ENCODE measurements at regions not wholly inside any gene's neighbourhood (a gene's known extent, or its start where the extent isn't known, plus 50 kb on each side); places are given as distances from the start of the nearest gene placed in this dataset.

DNA sequence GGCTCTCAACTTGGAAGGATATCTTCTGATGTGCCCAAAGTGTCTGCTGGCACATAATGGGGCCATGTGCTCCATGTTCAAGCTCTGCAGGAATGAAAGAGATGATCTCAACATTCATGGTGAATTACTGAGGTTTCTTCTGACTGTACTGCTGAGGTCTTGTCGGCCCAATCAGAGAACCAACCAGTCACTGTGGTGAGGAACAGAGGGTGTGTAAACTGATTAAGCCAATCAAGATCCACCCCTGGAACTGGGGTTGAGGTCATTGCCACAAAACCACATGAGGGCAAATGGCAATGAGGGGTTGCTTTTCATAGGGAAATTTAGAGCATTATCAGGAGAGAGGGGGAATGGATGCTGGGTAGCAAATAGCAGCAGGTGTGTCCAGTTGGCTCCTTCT, 152.3 kb upstream of the RAG2 start:
- no peak overlapping the region for H3K4me2 ChIP-seq (ENCODE audit: low read length)
- TF ChIP-seq, protein P1, sequence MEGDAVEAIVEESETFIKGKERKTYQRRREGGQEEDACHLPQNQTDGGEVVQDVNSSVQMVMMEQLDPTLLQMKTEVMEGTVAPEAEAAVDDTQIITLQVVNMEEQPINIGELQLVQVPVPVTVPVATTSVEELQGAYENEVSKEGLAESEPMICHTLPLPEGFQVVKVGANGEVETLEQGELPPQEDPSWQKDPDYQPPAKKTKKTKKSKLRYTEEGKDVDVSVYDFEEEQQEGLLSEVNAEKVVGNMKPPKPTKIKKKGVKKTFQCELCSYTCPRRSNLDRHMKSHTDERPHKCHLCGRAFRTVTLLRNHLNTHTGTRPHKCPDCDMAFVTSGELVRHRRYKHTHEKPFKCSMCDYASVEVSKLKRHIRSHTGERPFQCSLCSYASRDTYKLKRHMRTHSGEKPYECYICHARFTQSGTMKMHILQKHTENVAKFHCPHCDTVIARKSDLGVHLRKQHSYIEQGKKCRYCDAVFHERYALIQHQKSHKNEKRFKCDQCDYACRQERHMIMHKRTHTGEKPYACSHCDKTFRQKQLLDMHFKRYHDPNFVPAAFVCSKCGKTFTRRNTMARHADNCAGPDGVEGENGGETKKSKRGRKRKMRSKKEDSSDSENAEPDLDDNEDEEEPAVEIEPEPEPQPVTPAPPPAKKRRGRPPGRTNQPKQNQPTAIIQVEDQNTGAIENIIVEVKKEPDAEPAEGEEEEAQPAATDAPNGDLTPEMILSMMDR (IDR thresholded peaks at IDR 0.05) = no peak

DNA sequence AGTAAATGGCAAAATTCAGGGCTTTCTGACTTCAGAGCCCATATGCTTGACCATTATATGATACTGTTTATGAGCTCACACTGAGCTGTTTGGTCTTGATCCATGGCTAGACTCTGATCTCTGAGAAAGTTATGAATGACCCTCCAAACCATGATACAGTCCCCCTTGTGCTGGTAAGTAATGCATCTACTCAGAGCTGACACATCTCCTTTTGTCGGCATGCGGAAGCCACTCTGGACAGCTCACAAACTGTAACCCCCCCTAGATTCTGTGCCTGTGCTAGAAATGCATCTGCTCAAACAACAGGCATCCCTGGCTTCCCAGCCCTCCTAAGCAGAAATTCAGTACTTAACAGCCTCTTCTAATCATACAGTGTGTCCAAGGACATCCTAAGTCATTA, 150.8 kb upstream of the RAG2 start:
- Histone ChIP-seq H3K4me3 (ENCODE audit: low read depth, low read length) (no peak overlapping the region), H3K9ac (no peak overlapping the region), H3K4me1 (no peaks in the 10 kb centered on the region), H3K4me2 (ENCODE audit: low read length) (no peak overlapping the region), H3K79me2 (no peaks in the 10 kb centered on the region), H3K27ac (no peak overlapping the region), H2AFZ (no peak overlapping the region), H3K27me3 (ENCODE audit: control insufficient read depth, insufficient read depth, low read length) (no peaks in the 10 kb centered on the region), H3K9me3 (ENCODE audit: control insufficient read depth, low read length) (no peaks in the 10 kb centered on the region), H3K36me3 (ENCODE audit: control insufficient read depth, insufficient read depth, low read length) (no peaks in the 10 kb centered on the region)
- TF ChIP-seq, protein P1 (IDR thresholded peaks at IDR 0.05) = no peak

More for the DNA sequence above, 152.3 kb upstream of the RAG2 start:
- H3K9ac ChIP-seq = no peak overlapping the region
- no peaks in the 10 kb centered on the region for H3K4me1 ChIP-seq
- H3K36me3 ChIP-seq (ENCODE audit: control insufficient read depth, insufficient read depth, low read length) = no peaks in the 10 kb centered on the region
- H3K79me2 ChIP-seq = no peaks in the 10 kb centered on the region
- no peak overlapping the region for H3K27ac ChIP-seq
- H3K27me3 ChIP-seq (ENCODE audit: control insufficient read depth, insufficient read depth, low read length) = no peaks in the 10 kb centered on the region
- H2AFZ ChIP-seq = no peak overlapping the region
- H3K4me3 ChIP-seq (ENCODE audit: low read depth, low read length) = no peak overlapping the region
- no peaks in the 10 kb centered on the region for H3K9me3 ChIP-seq (ENCODE audit: control insufficient read depth, low read length)

DNA sequence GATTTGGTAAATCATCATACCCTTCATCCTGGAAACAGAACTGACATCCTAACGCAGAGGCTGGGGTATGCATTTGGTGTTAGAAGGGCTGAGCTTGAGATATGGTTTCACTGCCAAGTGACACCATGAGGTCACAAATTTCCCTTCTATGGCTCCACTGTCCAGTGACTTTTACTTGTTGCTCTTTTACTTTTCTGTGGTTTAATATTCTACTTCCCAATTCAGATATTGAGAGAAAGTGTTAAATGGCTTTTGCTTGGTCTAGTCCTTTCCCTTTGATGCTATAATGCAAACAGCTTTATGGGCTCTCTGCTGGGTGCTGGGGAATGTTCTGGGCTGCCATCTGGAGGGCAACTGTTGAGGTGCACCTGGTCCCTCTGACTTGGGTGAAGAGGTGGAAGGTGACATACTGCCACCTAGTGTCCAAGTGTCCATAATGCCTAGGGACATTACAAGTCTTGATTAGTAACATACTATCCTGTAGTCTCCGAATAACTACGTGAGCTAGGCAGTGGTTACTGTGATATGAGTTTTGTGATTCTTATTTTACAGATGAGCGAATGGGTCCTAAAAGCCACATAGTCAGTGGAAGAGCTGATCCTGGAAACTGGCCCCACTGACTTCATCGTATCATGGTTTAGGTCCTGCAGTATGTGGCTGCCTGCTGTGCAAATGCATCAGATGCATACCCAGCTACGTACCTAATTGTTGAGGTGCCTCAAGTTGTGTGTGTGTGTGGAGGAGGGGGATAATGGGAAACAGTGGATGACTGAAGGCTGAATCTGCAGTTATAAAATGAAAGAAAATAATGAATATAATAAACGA, 149.1 kb upstream of the RAG2 start:
- Histone ChIP-seq H3K79me2 (no peaks in the 10 kb centered on the region), H3K9ac (no peak overlapping the region), H3K4me1 (no peaks in the 10 kb centered on the region), H3K27me3 (ENCODE audit: control insufficient read depth, insufficient read depth, low read length) (no peaks in the 10 kb centered on the region), H2AFZ (no peak overlapping the region), H3K4me2 (ENCODE audit: low read length) (no peak overlapping the region), H3K36me3 (ENCODE audit: control insufficient read depth, insufficient read depth, low read length) (no peaks in the 10 kb centered on the region), H3K27ac (no peak overlapping the region), H3K9me3 (ENCODE audit: control insufficient read depth, low read length) (no peaks in the 10 kb centered on the region), H3K4me3 (ENCODE audit: low read depth, low read length) (no peak overlapping the region)
- TF ChIP-seq, protein P1 (IDR thresholded peaks at IDR 0.05) = peak; percentile 93

DNA sequence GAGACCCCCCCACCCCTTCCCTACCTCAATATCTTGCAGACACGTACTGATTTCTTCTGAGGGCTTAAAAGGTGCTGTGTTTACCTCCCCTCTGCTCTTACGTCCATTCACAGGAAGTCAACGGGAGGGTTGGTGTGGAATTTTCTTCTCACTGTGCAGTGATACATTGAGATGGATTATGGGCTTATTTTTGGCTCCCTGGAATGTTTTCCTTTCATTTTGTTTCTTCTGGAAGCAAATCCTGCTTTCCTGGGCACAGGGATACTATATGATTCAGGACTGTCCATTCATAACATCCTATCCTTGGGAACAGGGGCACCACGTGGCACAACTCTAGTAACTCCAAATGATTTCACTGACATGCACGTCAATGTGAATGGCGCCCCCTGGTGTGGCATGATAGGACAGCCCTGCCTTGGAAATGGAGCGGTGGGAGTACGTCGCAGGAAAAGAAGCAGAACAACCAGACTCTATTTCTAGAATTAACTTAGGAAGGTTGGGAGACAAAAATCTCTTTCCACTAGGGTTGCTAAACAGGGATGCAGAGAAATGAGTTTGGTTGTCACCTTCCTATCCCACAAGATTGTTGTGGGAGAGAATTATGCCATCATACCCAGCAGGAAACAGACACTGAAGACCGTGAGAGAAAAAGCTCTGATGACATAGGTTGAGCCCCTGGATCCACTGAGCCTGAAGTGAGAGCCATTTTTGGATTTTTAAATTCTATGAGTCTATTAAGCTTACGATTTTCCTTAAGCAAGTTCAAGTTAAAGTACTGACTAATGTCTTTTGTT, 146.5 kb upstream of the RAG2 start:
- Histone ChIP-seq H3K27me3 (ENCODE audit: control insufficient read depth, insufficient read depth, low read length) (no peaks in the 10 kb centered on the region), H3K27ac (no peak overlapping the region), H3K9ac (no peak overlapping the region), H3K4me3 (ENCODE audit: low read depth, low read length) (no peak overlapping the region), H3K4me1 (no peaks in the 10 kb centered on the region), H2AFZ (no peak overlapping the region), H3K4me2 (ENCODE audit: low read length) (no peak overlapping the region), H3K36me3 (ENCODE audit: control insufficient read depth, insufficient read depth, low read length) (no peaks in the 10 kb centered on the region), H3K9me3 (ENCODE audit: control insufficient read depth, low read length) (no peaks in the 10 kb centered on the region), H3K79me2 (no peaks in the 10 kb centered on the region)
- TF ChIP-seq, protein P1 (IDR thresholded peaks at IDR 0.05) = peak; percentile 61
